H9 (cell line): ENCODE measurements at regions not wholly inside any gene's neighbourhood (a gene's known extent, or its start where the extent isn't known, plus 50 kb on each side); places are given as distances from the start of the nearest gene placed in this dataset.

Source experiments
- DNase-seq: peaks from one replicate; pipeline ENCODE4 v3.0.0-alpha.2; 2017
- H2AFZ ChIP-seq: one replicate; pipeline ENCODE4 v1.6.1; 2013; ENCODE audit warnings: mild to moderate bottlenecking, low read length, control low read depth, moderate library complexity
- H2AK5ac ChIP-seq: 2 replicates; pipeline ENCODE4 v1.6.1; 2013; ENCODE audit warnings: low read length, control low read depth, mixed read lengths; ENCODE audit not compliant: insufficient read length
- H2BK120ac ChIP-seq: one replicate; pipeline ENCODE4 v1.6.1; 2013; ENCODE audit warnings: low read depth, mild to moderate bottlenecking, low read length, control low read depth, inconsistent platforms; ENCODE audit not compliant: poor library complexity, severe bottlenecking
- H2BK12ac ChIP-seq: 2 replicates; pipeline ENCODE4 v1.6.1; 2013; ENCODE audit warnings: low read length, control low read depth, mixed read lengths, low read depth; ENCODE audit not compliant: insufficient read length
- H2BK15ac ChIP-seq: 2 replicates; pipeline ENCODE4 v1.6.1; 2013; ENCODE audit warnings: low read depth, low read length, control low read depth
- H2BK20ac ChIP-seq: one replicate; pipeline ENCODE4 v1.6.1; 2013; ENCODE audit warnings: low read depth, mild to moderate bottlenecking, low read length, control low read depth, inconsistent platforms; ENCODE audit not compliant: poor library complexity, severe bottlenecking
- H2BK5ac ChIP-seq: 2 replicates; pipeline ENCODE4 v1.6.1; 2013; ENCODE audit warnings: low read length, control low read depth, mixed read lengths; ENCODE audit not compliant: insufficient read length
- H3K14ac ChIP-seq: 2 replicates; pipeline ENCODE4 v1.6.1; 2013; ENCODE audit warnings: low read length, control low read depth; ENCODE audit not compliant: insufficient read depth
- H3K18ac ChIP-seq: 2 replicates; pipeline ENCODE4 v1.6.1; 2013; ENCODE audit warnings: low read depth, mild to moderate bottlenecking, mixed read lengths, low read length, control low read depth; ENCODE audit not compliant: insufficient read length
- H3K23ac ChIP-seq: 2 replicates; pipeline ENCODE4 v1.6.1; 2013; ENCODE audit warnings: low read length, control low read depth, mixed read lengths, low read depth; ENCODE audit not compliant: insufficient read length
- H3K23me2 ChIP-seq: 2 replicates; pipeline ENCODE4 v1.6.1; 2013; ENCODE audit warnings: low read depth, mild to moderate bottlenecking, mixed read lengths, low read length, control low read depth; ENCODE audit not compliant: insufficient read length, poor library complexity, severe bottlenecking
- H3K27ac ChIP-seq: 2 replicates; pipeline ENCODE4 v1.5.1; 2013; ENCODE audit warnings: low read length, control low read depth, mixed read lengths, low read depth; ENCODE audit not compliant: insufficient read length
- H3K27me3 ChIP-seq: 2 replicates; pipeline ENCODE4 v1.6.1; 2013; ENCODE audit warnings: low read length, control low read depth, inconsistent platforms; ENCODE audit not compliant: insufficient read depth
- H3K4ac ChIP-seq: 2 replicates; pipeline ENCODE4 v1.6.1; 2013; ENCODE audit warnings: low read depth, mild to moderate bottlenecking, control low read depth, inconsistent platforms, low read length, moderate library complexity
- H3K4me1 ChIP-seq: 2 replicates; pipeline ENCODE4 v1.6.1; 2013; ENCODE audit warnings: low read length, control low read depth, inconsistent platforms; ENCODE audit not compliant: insufficient read depth
- H3K4me2 ChIP-seq: 2 replicates; pipeline ENCODE4 v1.6.1; 2013; ENCODE audit warnings: low read length, control low read depth, mixed read lengths; ENCODE audit not compliant: insufficient read length, insufficient read depth
- H3K56ac ChIP-seq: 2 replicates; pipeline ENCODE4 v1.6.1; 2013; ENCODE audit warnings: low read depth, mild to moderate bottlenecking, mixed read lengths, low read length, control low read depth; ENCODE audit not compliant: insufficient read length
- H3K79me1 ChIP-seq: 2 replicates; pipeline ENCODE4 v1.6.1; 2013; ENCODE audit warnings: low read depth, mild to moderate bottlenecking, moderate library complexity, low read length, control low read depth, inconsistent platforms; ENCODE audit not compliant: insufficient read depth, poor library complexity, severe bottlenecking
- H3K79me2 ChIP-seq: 2 replicates; pipeline ENCODE4 v1.6.1; 2013; ENCODE audit warnings: low read length, control low read depth, inconsistent platforms; ENCODE audit not compliant: insufficient read depth
- H3K9ac ChIP-seq: 2 replicates; pipeline ENCODE4 v1.6.1; 2013; ENCODE audit warnings: low read length, control low read depth, mixed read lengths; ENCODE audit not compliant: insufficient read length; ENCODE audit errors: extremely low read depth
- H3K9me3 ChIP-seq: one replicate; pipeline ENCODE4 v1.6.1; 2013; ENCODE audit warnings: low read depth, low read length, inconsistent platforms; ENCODE audit not compliant: control insufficient read depth
- H3T11ph ChIP-seq: one replicate; pipeline ENCODE4 v1.6.1; 2013; ENCODE audit warnings: mild to moderate bottlenecking, low read length, control low read depth, inconsistent platforms
- H4K20me1 ChIP-seq: one replicate; pipeline ENCODE4 v1.6.1; 2013; ENCODE audit not compliant: control insufficient read depth, insufficient read length, insufficient read depth
- H4K5ac ChIP-seq: 2 replicates; pipeline ENCODE4 v1.6.1; 2013; ENCODE audit warnings: low read depth, mild to moderate bottlenecking, mixed read lengths, low read length, control low read depth; ENCODE audit not compliant: insufficient read length
- H4K8ac ChIP-seq: replicated peaks from 2 replicates; pipeline ENCODE4 v1.6.1; 2013; ENCODE audit warnings: low read length, control low read depth, mixed read lengths, low read depth; ENCODE audit not compliant: insufficient read length
- H4K91ac ChIP-seq: 2 replicates; pipeline ENCODE4 v1.6.1; 2013; ENCODE audit warnings: low read depth, mild to moderate bottlenecking, moderate library complexity, mixed read lengths, low read length, control low read depth; ENCODE audit not compliant: insufficient read length
- H3K27ac Mint-ChIP-seq, 3 experiments: 2 replicates in 2 of 3; 3 replicates in 1 of 3; pipeline ENCODE4 v1.8.0; 2020 to 2021; ENCODE audit warnings: mixed read lengths in 3 of 3, mild to moderate bottlenecking in 1 of 3, moderate library complexity in 1 of 3
- H3K27me3 Mint-ChIP-seq: 2 replicates; pipeline ENCODE4 v1.8.0; 2021; ENCODE audit warnings: low read depth, mild to moderate bottlenecking, moderate library complexity, mixed read lengths
- H3K36me3 Mint-ChIP-seq, 3 experiments: 2 replicates in 2 of 3; 3 replicates in 1 of 3; pipeline ENCODE4 v1.8.0; 2020 to 2021; ENCODE audit warnings: low read depth in 3 of 3, mixed read lengths in 3 of 3; ENCODE audit not compliant: insufficient read depth in 1 of 3
- H3K4me1 Mint-ChIP-seq, 2 experiments: 2 replicates each; pipeline ENCODE4 v1.8.0; 2020; ENCODE audit warnings: mixed read lengths in 2 of 2
- H3K4me3 Mint-ChIP-seq, 2 experiments: 2 replicates in 1 of 2; 3 replicates in 1 of 2; pipeline ENCODE4 v1.8.0; 2020 to 2021; ENCODE audit warnings: mild to moderate bottlenecking in 2 of 2, mixed read lengths in 2 of 2, moderate library complexity in 1 of 2
- H3K9me3 Mint-ChIP-seq, 2 experiments: 2 replicates in 1 of 2; 3 replicates in 1 of 2; pipeline ENCODE4 v1.8.0; 2020; ENCODE audit warnings: mild to moderate bottlenecking in 2 of 2, mixed read lengths in 2 of 2, moderate library complexity in 1 of 2
- WGBS: extraction: QIAGEN DNeasy Blood & Tissue Kit; methylation state at CpG from one replicate; pipeline ENCODE4 v1.1.7; 2013; ENCODE audit warnings: missing lambda C conversion rate, low lambda C conversion rate, mixed read lengths; ENCODE audit not compliant: insufficient read length; ENCODE audit errors: extremely low coverage; 5-methylcytosine and 5-hydroxymethylcytosine counted together
- TF ChIP-seq, protein P1 (sequence below): fragments of 200-600 bp; sonication (generic); conservative IDR thresholded peaks from 3 replicates; pipeline ENCODE4 v1.8.0; 2021; ENCODE audit warnings: antibody characterized with exemption, mild to moderate bottlenecking

DNA sequence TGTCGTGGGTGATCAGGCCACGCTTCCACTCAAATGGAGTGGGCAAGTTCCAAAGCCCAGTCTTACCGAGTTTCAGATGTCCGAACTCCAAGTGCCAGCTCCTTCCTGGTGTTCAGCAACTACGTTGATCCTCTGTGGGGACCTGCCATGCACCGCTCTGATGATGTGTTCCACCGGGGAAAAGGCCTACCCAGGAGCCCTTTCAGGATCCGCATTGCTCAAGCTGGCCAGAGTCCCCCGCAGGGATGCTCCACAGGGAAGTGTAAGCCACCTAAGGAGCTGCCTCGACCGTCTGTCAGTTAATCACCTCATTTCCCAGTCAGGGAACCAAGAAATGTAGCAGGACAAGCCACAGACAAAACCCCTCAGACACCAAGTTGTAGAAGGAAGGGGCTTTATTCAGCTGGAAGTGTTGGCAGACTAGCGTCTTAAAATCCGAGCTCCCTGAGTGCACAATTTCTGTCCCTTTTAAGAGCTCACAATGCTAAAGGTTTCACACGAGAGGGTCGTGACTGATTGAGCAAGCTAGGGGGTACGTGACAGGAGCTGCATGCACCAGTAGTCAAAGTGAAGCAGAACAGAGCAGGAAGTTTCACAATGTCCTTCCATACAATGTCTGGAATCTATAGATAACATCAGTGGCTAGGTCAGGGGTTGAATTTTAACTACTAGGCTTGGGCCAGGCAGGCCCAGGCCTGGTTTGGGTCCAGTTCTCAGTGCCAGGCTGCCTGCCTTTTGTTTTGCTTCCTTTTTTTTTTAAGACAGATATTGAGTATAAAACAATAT is 126.2 kb upstream of the ZDHHC15 start:
- Histone ChIP-seq H2BK5ac (no peak overlapping the region), H2AK5ac (no peak overlapping the region), H2BK12ac (no peak overlapping the region), H4K5ac (no peak overlapping the region), H2BK15ac (no peak overlapping the region), H3K14ac (no peak overlapping the region), H3K9ac (no peak overlapping the region), H3K27ac (no peak overlapping the region), H3K27me3 (no peaks in the 10 kb centered on the region), H3K4me1 (no peaks in the 10 kb centered on the region), H3K23me2 (no peaks in the 10 kb centered on the region), H4K91ac (no peak overlapping the region), H3K4me2 (no peak overlapping the region), H3K79me2 (no peaks in the 10 kb centered on the region), H2BK120ac (no peak overlapping the region), H3K23ac (no peak overlapping the region), H3K18ac (no peak overlapping the region), H3K56ac (no peak overlapping the region), H4K20me1 (no peaks in the 10 kb centered on the region), H3K79me1 (no peaks in the 10 kb centered on the region), H2AFZ (no peak overlapping the region), H3K9me3 (peaks cover 28% of the 10 kb centered on the region), H3K4ac (no peak overlapping the region), H4K8ac (no peak overlapping the region), H3T11ph (no peak overlapping the region), H2BK20ac (no peak overlapping the region)
- WGBS = no CpG with 5 or more reads among the region's 16 CpGs
- Mint-ChIP-seq H3K4me1 (no peaks in the 10 kb centered on the region), H3K27ac (no peak overlapping the region), H3K4me3 (no peak overlapping the region), H3K9me3 (peaks cover 62 to 79% of the 10 kb centered on the region in 2 experiments), H3K36me3 (peaks cover 17 to 29% (median 23%) of the 10 kb centered on the region in 3 experiments), H3K27me3 (no peaks in the 10 kb centered on the region)
- DNase-seq = no peak
- TF ChIP-seq, protein P1, sequence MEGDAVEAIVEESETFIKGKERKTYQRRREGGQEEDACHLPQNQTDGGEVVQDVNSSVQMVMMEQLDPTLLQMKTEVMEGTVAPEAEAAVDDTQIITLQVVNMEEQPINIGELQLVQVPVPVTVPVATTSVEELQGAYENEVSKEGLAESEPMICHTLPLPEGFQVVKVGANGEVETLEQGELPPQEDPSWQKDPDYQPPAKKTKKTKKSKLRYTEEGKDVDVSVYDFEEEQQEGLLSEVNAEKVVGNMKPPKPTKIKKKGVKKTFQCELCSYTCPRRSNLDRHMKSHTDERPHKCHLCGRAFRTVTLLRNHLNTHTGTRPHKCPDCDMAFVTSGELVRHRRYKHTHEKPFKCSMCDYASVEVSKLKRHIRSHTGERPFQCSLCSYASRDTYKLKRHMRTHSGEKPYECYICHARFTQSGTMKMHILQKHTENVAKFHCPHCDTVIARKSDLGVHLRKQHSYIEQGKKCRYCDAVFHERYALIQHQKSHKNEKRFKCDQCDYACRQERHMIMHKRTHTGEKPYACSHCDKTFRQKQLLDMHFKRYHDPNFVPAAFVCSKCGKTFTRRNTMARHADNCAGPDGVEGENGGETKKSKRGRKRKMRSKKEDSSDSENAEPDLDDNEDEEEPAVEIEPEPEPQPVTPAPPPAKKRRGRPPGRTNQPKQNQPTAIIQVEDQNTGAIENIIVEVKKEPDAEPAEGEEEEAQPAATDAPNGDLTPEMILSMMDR = no peak
